Peyer's patch (tissue), 4 donors: ENCODE measurements at regions not wholly inside any gene's neighbourhood (a gene's known extent, or its start where the extent isn't known, plus 50 kb on each side); places are given as distances from the start of the nearest gene placed in this dataset.

Experiments
- CTCF ChIP-seq, 6 experiments: fragments of 450-650 bp in 4 of 6; fragments of 200-600 bp in 2 of 6; sonication (generic) in 1 of 6; IDR thresholded peaks; one replicate each; pipeline ENCODE4 v1.5.1; 2017 to 2019; ENCODE audit warnings: antibody characterized with exemption in 6 of 6, mild to moderate bottlenecking in 3 of 6, moderate library complexity in 1 of 6
- POLR2A ChIP-seq, 2 donors: fragments of 450-650 bp; IDR thresholded peaks; one replicate each; pipeline ENCODE4 v1.5.1; 2017; ENCODE audit warnings: antibody characterized with exemption in 2 of 2, mild to moderate bottlenecking in 2 of 2, moderate library complexity in 2 of 2

GRCh38 chr1:96926176-96926575, 204.6 kb downstream of the PTBP2 start:
- TF ChIP-seq CTCF (IDR thresholded peaks at IDR 0.05): no peak
- TF ChIP-seq POLR2A (IDR thresholded peaks at IDR 0.05): no peak
